Astrocyte (in vitro differentiated cells and primary cell): ENCODE measurements at regions not wholly inside any gene's neighbourhood (a gene's known extent, or its start where the extent isn't known, plus 50 kb on each side); places are given as distances from the start of the nearest gene placed in this dataset.

Experiments
- EZH2 ChIP-seq: IDR thresholded peaks from 2 replicates; pipeline ENCODE4 v1.6.1; 2012; ENCODE audit warnings: mild to moderate bottlenecking, low read length, inconsistent platforms; ENCODE audit not compliant: insufficient read depth
- TF ChIP-seq, protein P1 (sequence below): IDR thresholded peaks from 2 replicates; pipeline ENCODE4 v1.5.1; 2011; ENCODE audit warnings: low read depth, mild to moderate bottlenecking, inconsistent platforms, low read length, moderate library complexity; ENCODE audit not compliant: insufficient read depth

DNA sequence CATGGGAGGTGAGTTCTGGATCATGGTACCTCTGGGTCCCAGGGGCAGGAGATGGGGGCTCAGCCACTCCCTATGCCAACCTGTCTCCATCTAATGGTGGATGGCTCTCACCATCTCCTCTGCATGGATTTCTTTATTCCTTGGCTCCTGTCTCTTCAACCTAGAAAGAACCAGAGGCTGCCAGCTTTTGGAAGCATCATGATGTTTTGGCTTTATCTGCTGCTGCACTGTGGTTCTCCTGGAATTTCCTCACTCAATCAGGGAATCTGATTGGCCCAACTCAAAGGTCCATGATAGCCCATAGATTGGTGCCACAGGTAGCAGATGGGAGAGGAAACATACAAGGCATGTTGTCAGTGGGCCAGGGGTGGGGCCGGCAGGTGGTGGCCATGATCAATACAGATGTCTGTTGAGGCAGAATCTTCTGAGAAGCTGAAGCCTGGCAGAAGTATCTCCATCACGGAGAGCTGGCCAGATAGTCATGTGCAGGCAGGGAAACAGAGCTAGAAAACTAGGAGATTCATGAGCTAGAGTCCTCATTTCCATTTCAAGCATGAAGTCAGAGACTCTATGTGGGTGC, 158.2 kb downstream of the MACROH2A1 start:
- TF ChIP-seq, protein P1, sequence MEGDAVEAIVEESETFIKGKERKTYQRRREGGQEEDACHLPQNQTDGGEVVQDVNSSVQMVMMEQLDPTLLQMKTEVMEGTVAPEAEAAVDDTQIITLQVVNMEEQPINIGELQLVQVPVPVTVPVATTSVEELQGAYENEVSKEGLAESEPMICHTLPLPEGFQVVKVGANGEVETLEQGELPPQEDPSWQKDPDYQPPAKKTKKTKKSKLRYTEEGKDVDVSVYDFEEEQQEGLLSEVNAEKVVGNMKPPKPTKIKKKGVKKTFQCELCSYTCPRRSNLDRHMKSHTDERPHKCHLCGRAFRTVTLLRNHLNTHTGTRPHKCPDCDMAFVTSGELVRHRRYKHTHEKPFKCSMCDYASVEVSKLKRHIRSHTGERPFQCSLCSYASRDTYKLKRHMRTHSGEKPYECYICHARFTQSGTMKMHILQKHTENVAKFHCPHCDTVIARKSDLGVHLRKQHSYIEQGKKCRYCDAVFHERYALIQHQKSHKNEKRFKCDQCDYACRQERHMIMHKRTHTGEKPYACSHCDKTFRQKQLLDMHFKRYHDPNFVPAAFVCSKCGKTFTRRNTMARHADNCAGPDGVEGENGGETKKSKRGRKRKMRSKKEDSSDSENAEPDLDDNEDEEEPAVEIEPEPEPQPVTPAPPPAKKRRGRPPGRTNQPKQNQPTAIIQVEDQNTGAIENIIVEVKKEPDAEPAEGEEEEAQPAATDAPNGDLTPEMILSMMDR = no peak
- no peak for TF ChIP-seq EZH2
